ENCODE measurements at regions not wholly inside any gene's neighbourhood (a gene's known extent, or its start where the extent isn't known, plus 50 kb on each side); places are given as distances from the start of the nearest gene placed in this dataset.
"Not testable (repeated sequence)": the region's sequence is repeated elsewhere in the genome, so short reads cannot be mapped to it uniquely, and the experiment has no call there.

DNA sequence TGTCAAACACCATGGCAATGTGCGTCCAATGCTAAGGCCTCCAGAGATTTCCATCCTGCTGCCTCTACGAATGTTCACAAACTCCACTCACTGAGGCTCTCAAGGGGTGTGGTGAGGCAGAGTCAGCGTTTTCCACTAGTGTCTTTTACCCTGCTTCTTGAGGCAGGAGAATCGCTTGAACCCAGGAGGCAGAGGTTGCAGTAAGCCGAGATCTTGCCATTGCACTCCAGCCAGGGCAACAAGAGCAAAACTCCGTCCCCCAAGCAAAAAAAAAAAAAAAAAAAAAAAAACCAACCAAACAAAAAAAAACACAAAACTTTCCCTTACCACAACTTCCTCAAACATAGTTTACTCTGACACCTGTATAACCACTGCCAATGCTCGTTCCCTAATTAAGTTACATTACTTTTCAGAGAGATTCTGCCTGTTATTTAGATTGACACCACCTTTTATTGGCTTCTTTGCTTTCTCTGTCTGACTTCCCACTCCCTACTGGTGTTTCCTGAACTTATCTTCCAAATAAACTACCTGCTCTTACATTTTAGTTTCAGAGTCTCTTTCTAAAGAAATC, 102.1 kb upstream of the ZNF746 start:
- no peak for DNase-seq

DNA sequence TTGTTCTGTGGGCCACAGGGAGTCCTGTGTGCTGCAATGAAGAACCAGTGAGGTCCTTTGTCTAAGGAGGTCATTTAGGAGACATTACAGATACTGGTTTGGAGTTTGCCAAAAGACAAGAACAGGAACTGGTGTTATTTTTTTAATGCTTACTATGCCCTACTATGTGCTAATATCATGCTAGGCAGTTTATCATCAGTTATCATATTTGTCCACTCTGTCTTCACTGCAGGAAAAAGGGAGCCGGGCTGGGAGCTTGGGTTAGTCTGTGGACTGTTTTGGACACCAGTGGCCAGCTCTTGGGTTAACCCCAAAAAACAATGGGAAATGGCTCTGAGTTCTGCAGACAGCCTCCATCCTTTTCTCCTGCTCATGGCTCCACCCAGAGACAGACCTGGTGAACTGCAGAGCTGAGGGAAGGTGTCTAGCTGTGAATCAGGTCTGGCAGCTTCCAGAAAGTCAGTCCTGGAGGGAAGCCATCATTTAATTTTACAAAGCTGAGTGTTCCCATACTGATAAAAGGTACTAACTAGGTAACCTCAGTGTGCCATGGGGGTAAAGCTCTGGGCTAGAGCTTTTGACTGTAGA, 101.2 kb upstream of the ZNF746 start:
- DNase-seq: peak; percentile 22

DNA sequence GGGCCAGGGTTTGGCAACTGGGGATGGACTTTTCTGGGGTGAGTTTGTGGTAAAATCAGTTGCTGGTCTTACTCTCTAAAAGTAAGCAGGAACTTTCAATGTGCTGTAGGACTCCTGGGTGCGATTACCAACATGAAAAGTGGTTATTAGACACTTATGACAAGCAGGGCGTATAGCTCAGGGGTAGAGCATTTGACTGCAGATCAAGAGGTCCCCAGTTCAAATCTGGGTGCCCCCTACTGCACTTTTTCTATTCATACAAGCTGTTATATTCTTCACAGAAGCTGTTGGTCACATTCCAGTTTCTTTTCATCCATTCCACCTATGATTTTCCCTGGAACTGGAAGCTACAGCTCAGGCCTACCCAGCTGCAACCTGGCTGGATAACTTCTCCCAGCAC, 100.2 kb upstream of the ZNF746 start:
- DNase-seq: not testable (repeated sequence)

DNA sequence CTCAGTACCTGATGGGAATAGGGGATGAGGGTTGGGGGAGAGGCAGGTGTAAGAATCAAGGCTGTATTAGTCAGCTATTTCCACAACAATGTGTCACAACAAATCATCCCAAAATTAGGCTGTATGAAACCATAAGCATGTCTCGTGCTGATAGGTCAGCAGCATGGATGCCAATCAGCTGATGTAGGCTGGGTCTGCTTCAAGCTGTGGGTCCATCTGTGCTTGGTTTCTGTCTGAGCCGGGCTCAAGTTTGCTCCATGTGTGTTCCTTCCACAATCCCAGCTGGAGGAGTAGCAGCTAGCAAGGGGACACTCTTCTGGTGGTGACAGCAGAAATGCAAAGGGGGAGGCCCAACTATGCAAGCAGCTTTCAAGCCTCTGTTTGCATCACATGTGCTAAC, 97.9 kb upstream of the ZNF746 start:
- no peak for DNase-seq

DNA sequence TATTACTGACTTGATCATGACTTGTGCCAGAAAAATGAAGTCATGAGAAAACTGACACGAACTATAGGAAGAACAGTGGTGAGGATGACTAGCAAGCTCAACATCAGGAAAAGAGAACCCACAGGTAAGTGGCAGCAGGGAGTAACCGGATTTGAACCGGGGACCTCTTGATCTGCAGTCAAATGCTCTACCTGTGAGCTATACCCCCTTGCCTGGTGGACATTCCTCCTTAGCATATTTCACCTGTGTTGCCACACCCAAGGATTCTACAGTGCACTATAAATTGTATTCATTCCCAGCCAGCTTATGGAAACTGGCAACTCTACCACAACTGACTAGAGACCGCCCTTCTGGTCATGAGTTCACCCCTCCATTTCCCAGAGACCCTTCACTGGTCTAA, 97.5 kb upstream of the ZNF746 start:
- no peak for DNase-seq

DNA sequence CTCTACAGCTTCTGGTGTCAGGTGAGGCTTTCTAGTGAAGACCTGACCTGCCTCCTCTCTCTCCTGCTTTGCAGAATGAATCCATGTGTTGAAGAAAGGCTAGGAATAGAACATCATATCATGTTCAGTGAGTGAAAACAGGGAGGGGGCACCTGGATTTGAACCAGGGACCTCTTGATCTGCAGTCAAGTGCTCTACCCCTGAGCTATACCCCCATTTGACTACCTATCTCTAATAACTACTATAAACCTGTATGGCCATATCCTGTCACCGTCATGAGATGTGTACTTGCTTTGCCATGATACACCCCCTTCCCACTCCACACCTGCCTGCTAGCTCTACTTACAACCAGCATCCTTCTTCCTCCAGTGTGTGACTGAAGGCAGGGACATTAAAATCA, 91.3 kb upstream of the ZNF746 start:
- no peak for DNase-seq

DNA sequence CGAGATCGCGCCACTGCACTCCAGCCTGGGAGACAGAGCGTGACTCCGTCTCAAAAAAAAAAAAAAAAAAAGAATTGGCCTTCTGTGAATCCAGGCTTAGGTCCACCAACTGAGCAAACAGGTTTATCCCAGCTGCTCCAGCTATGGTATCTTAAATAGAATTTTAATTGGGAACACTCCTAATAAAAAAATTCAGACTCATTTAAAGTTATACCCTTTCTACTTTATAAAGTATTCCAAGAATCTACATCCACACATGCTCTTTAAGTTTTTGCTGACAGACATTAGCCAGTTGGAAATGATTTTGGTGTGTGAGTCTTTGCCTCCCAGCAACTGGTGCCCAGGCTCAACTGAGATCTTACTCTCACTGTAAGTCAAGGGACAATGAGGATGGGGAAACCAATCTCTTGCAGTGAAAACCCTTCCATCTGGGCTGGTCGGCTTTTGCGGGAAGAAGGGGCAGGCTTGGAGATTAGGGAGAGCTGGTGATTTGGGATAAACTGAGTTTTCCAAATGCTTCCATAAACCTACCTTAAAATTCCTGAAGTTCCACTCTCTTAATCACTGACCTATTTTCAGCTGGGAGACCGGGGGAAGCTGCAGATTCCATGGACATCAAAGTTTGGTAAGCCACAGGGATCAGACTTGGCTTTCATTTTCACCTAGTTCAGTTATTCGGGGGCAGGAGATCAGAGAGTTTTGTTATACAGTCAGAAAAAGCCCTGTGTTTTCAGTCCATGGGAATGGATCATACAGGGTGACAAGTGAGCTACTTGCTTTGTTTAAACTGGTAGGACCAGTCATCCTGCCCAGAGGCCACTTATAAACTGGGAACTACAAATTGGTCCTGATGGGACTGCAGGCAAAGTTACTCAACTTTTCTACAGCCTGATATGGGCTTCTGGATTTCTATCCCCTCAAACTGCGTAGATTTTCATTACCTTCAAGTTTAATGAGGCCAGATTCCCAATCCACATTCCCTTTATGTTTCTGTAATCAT, 89.3 kb upstream of the ZNF746 start:
- DNase-seq: no peak

DNA sequence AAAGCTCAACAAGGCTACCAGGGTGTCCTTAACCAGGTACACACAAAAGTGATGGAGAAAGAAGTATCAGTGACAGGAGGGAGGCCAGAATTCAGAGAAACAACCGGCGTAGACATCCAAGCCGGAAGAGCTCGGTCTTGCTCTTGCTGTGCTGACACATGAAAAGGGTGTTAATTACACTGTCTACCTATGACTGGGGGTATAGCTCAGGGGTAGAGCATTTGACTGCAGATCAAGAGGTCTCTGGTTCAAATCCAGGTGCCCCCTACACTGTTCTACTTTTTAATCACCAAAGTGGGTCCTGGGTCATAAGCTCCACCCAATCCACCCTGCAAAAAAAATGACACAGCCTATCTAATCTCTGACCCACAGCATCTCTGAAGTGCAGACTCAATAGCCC, 86.9 kb upstream of the ZNF746 start:
- DNase-seq: no peak

DNA sequence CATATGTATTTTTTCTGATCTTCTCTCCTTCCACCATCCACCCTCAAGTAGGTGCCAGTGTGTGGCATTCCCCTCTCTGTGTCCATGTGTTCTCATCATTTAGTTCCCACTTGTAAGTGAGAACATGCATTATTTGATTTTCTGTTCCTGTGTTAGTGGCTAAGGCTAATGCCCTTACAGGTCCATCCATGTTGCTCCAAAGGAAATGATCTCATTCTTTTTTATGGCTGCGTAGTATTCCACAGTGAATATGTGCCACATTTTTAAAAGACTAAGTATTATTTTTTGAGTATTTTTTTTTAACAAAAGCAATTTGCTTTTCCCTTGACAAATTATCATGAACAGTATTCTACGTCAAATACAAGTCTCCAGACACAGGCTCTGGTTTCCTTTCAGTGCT, 86.4 kb upstream of the ZNF746 start:
- no peak for DNase-seq

DNA sequence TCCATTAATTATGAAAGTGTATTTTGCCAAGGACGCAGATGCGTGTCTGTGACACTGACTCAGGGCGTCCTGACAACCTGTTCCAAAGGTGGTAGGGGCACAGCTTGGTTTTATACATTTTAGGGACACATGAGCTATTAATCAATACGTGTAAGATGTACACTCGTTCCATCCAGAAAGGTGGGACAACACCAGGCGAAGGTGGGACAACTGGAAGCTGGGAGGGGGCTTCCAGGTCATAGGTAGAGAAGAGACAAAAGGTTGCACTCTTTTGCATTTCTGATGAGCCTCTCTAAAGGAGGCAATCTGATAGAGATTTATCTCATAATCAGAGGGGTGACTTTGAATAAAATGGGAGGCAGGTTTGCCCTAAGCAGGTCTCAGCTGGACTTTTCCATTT, 82.7 kb upstream of the ZNF746 start:
- no peak for DNase-seq

DNA sequence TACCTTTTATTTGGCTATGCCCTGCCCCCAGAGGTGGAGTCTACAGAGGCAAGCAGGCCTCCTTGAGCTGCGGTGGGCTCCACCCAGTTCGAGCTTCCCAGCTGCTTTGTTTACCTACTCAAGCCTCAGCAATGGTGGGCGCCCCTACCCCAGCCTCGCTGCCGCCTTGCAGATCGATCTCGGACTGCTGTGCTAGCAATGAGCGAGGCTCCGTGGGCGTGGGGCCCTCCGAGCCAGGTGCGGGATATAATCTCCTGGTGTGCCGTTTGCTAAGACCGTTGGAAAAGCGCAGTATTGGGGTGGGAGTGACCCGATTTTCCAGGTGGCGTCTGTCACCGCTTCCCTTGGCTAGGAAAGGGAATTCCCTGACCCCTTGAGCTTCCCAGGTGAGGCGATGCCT, 81.8 kb upstream of the ZNF746 start:
- not testable (repeated sequence) for DNase-seq

DNA sequence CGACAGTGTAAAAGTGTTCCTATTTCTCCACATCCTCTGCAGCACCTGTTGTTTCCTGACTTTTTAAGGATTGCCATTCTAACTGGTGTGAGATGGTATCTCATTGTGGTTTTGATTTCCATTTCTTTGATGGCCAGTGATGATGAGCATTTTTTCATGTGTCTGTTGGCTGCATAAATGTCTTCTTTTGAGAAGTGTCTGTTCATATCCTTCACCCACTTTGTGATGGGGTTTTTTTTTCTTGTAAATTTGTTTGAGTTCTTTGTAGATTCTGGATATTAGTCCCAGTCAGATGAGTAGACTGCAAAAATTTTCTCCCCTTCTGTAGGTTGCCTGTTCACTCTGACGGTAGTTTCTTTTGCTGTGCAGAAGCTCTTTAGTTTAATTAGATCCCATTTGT, 76.8 kb upstream of the ZNF746 start:
- not testable (repeated sequence) for DNase-seq

DNA sequence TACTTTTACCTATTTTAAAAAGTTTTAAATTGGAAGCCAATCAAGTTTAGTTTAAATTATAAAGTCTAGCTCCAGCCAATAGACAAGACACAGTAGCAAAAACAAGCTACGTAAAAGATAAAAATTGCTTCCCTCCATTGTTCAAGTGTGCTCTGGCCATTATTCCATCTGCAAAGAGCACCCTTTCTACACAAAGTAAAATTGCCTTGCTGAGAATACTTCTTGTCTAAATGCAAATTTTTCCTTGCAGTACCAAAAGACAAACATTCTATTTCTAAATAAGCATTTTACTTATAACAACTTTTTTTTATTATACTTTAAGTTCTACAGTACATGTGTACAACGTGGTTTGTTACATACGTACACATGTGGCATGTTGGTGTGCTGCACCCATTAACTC, 75.9 kb upstream of the ZNF746 start:
- no peak for DNase-seq

DNA sequence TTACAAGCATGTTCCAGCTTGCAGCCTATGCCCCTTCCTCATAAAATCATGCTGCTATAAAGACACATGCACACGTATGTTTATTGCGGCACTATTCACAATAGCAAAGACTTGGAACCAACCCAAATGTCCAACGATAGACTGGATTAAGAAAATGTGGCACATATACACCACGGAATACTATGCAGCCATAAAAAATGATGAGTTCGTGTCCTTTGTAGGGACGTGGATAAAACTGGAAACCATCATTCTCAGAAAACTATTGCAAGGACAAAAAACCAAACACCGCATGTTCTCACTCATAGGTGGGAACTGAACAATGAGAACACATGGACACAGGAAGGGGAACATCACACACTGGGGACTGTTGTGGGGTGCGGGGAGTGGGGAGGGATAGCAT, 75.3 kb upstream of the ZNF746 start:
- DNase-seq: not testable (repeated sequence)

DNA sequence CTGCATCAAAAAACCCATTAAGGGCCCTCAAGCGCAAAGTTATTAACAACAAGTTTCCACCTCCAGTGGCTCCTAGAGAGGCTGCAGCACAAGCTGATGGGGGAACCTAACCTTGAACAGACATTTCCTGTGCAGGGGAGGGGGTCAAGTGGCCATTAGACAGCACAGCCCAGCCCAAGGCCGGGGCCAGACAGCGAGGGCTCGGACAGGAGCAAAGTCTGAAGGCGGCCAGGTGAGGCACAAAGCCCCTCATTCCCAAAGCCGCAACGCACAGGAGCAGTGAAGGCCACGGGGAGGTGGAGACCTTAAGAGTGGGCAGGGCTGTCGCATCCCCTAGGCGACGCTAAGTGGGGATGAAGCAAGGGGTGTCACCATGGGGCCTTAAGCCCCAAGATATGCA, 73.2 kb upstream of the ZNF746 start:
- DNase-seq: no peak

DNA sequence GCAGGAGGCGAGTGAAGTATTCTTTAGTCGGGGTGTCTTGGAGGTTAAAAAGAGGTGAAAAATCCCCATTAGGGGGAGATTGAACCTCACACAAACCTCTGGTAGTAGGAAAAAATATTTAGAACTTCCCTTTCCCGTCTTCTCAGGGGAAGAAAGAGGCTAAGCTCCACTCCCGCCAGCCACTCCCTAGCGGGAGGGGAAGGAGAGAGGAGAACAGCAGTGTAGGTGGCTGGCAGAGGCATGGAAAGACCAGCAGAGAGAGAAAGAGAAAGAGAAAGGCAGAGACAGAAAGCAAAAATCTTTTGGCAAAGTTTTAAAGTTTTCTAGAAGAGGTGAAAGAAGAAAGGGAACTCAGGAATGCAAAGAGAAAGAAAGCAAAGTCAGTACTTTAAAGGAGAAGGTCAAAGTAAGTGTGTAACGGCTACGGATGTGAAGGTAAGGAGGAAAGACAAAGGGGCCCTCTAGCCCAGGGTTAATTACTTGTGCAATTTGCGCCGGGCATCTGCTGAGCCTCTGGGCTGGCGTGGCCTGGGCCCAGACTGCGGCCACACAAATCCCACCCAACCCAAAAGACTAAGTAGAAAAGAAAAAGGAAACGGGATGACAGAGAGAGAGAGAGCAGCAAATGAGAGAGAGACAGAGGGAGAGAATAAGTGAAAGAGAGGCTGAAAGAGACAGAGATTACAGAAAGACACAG, 72.3 kb upstream of the ZNF746 start:
- DNase-seq: no peak

DNA sequence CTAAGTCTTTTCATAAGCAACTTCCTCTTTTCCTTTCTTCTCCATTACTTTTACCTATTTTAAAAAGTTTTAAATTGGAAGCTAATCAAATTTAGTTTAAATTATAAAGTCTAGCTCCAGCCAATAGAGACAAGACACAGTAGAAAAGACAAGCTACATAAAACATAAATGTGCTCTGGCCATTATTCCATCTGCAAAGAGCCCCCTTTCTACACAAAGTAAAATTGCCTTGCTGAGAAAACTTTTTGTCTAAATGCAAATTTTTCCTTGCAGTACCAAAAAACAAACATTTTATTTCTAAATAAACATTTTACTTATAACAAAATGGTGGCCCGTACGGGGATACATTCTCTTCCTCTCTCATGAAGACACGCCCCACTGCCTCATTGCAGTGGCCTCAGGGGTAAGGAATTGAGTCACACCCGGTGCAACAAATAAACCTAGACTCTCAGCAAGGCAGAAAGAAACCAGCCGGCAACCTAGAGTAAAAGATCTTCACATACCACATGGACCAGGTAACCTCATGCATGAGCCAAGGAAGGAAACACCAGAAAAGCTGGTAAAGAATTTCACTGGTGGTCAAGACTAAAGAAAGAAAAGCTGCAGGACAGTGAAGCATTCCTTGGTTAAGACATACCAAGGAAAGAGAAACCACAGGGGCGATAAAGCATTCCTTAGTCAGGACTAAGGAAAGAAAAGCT, 71.6 kb upstream of the ZNF746 start:
- no peak for DNase-seq

DNA sequence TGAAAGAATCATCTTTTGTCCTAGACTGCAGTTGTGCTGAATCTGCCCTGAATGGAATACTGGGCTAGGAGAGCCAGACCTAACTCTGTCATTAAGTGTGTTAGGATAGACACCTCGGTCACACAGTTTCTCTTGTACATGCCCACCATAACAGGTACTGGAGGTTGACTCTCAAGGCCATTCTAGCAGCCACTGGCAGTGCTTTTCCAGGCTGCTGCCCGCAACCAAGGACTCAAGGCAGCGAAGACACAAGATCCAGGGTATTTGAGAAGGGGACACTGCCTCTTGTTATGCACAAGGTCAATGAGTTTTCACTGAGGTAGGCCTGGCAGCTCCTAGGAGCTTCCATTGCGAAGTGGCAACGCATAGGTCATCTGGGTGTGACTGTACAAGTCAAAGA, 70.6 kb upstream of the ZNF746 start:
- no peak for DNase-seq

DNA sequence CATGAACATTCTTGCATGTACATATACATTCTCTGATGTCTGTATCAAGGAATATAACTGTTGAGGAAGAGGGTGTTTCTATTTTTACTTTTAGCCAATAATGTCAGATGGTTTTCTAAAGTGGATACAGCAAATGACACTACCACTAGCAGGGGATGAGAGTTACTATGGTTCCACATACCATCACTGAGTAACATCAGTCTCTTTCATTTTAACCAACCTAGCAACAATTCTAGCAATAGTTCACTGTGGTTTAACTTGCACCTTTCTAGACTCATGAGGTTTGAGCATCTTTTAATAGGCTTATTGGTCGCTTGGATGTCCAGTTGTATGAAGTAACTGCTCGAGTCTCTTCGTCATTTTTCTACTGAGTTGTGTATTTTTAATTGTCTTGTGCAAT, 68.5 kb upstream of the ZNF746 start:
- no peak for DNase-seq

DNA sequence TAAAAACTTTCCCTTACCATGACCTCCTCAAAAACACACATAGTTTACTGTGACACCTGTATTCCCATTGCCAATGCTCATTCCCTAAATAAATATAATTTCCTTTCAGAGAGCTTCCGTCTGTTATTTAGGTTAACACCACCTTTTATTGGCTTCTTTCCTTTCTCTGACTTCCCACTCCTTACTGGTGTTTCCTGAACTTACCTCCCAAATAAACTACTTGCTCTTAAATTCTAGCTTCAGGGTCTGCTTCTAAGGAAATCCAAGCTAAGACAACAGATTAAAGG, 67.4 kb upstream of the ZNF746 start:
- DNase-seq: no peak

DNA sequence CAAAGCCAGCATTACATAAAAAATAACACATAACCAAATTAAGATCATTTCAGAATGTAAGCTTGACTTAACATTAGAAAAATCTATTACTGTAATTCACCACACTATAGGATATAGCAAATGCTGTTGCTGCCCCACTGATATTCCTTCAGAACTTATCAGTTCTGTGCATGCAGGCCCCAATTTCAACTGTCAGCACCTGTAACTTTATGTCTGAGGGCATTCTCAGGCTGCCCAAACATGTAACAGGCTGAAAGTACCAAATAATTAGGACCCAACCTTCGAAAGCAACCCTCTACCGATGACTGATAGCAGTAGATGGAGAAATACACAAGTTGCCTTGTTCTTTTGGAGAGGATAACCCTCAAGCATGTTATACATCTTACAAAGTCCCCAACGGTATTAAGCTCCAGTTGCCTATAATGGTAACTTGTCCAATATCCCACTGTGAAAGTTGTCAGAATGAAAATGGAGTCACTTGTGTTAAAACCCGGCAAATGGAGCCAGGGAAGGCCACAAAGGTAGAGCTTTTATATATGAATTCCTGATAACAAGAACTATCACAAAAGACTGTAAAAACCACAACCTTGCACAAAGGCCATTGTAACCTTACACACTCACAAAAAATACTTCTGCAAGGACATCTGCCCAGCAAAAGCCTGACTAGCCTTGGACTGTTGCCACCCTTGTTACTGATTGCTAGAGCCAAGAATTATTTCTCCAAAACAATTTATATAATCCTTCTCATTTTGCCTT, 66.9 kb upstream of the ZNF746 start:
- DNase-seq: no peak

DNA sequence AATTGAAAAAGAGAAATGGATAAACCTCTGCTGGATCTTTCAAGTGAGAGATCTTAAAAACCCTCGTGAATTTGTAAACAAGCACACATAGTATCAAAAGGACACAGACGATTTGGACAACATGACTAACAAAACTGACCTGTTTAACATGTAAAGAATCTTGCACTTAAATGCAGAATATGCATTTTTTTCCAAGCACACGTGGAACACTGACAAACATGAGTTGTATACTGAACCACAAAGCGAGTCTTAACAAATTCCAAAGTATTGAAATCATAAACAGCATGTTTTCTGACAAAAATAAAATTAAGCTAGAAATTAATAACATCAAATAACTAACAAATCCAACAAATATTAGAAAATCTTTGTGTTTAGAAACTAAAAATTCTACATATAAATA, 65.0 kb upstream of the ZNF746 start:
- no peak for DNase-seq
